Activated T-cell treated with anti-CD3 and anti-CD28 coated beads, Interleukin-2, amount 50 U/mL, for 24 hours (primary cell): ENCODE measurements at regions not wholly inside any gene's neighbourhood (a gene's known extent, or its start where the extent isn't known, plus 50 kb on each side); places are given as distances from the start of the nearest gene placed in this dataset.

Experiments used
- DNase-seq: peaks from one replicate; pipeline ENCODE4 v3.0.0-alpha.2; 2020
- H3K27ac Mint-ChIP-seq: 2 replicates; pipeline ENCODE4 v1.8.0; 2020; ENCODE audit warnings: mild to moderate bottlenecking, mixed read lengths
- H3K27me3 Mint-ChIP-seq: 2 replicates; pipeline ENCODE4 v1.8.0; 2020; ENCODE audit warnings: mixed read lengths
- H3K36me3 Mint-ChIP-seq: 2 replicates; pipeline ENCODE4 v1.8.0; 2020; ENCODE audit warnings: low read depth, mixed read lengths
- H3K4me1 Mint-ChIP-seq: 2 replicates; pipeline ENCODE4 v1.8.0; 2020; ENCODE audit warnings: low read depth, mixed read lengths
- H3K4me3 Mint-ChIP-seq: 2 replicates; pipeline ENCODE4 v1.8.0; 2020; ENCODE audit warnings: mild to moderate bottlenecking, moderate library complexity, mixed read lengths
- H3K9me3 Mint-ChIP-seq: 2 replicates; pipeline ENCODE4 v1.8.0; 2020; ENCODE audit warnings: mixed read lengths

DNA sequence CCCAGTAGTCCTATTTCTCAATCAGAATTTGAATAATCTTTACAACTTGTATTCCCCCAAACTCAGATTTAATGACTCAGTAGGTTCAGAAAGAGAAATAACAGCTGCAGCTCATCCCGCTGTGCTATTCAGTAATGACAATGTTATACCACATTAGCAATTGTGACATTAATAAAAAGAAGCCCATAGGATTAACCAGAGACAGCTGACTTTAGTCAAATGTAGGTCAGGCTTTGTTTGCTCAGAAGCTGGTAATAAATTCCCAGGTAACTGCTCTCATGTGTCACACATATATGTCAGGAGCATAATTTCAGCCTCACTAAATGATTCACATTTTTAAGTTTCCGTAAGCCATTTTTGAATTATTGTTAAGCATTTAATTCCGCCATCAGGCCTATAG lies 222.0 kb upstream of the UBE2E2 start:
- H3K4me3 Mint-ChIP-seq: no peak overlapping the region
- no peak for DNase-seq
- no peaks in the 10 kb centered on the region for H3K27me3 Mint-ChIP-seq
- H3K36me3 Mint-ChIP-seq: no peaks in the 10 kb centered on the region
- no peaks in the 10 kb centered on the region for H3K9me3 Mint-ChIP-seq
- no peak overlapping the region for H3K27ac Mint-ChIP-seq
- H3K4me1 Mint-ChIP-seq: peaks cover 3% of the 10 kb centered on the region

DNA sequence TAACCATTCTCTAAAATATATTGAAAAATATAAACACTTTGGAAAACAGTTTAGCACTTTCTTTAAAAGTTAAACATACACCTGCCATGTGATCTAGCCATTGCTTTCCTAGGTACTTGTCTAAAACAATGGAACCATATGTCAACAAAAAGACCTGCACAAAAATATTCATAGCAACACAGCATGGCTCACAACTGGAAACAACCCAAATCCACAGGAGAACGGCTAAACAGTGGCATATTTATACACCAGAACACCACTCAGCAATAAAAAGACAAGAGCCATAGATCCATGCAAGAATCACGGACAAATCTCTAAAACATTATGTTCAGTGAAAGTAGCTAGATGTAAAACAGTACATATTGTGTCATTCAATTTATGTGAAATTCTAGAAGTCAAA lies 221.3 kb upstream of the UBE2E2 start:
- no peaks in the 10 kb centered on the region for H3K9me3 Mint-ChIP-seq
- H3K4me3 Mint-ChIP-seq: no peak overlapping the region
- no peaks in the 10 kb centered on the region for H3K36me3 Mint-ChIP-seq
- no peak for DNase-seq
- no peak overlapping the region for H3K27ac Mint-ChIP-seq
- H3K27me3 Mint-ChIP-seq: no peaks in the 10 kb centered on the region
- peaks cover 3% of the 10 kb centered on the region for H3K4me1 Mint-ChIP-seq

DNA sequence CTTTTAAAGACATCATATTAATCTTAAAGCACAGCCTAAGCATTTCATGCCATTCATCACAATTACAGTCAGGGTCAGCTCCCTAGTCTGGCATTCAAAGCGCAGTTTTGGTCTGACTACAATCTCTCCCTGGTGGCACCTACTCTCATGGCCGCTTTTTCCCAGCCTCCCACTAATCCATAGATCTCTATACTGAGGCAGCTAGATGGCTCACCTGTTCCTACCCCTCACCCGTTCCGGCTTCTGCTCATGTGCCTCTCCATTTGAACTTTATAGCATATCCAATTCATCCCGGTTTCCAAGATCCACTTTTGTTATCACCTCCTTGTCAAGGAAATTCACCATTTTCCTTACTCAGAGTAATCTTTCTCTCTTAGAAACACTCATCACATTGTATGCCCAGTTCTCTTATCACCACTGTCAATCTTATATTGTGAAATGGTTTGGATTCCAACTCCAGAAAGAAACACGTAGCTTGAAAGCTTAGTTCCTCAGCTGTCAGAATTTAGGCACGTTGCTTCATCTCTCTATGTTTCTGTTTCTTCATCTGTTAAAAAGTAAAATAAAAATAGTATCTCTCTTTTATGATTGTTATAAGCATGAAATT lies 220.0 kb upstream of the UBE2E2 start:
- no peak overlapping the region for H3K27ac Mint-ChIP-seq
- no peaks in the 10 kb centered on the region for H3K9me3 Mint-ChIP-seq
- no peak overlapping the region for H3K4me3 Mint-ChIP-seq
- no peaks in the 10 kb centered on the region for H3K36me3 Mint-ChIP-seq
- no peaks in the 10 kb centered on the region for H3K4me1 Mint-ChIP-seq
- no peak for DNase-seq
- no peaks in the 10 kb centered on the region for H3K27me3 Mint-ChIP-seq

DNA sequence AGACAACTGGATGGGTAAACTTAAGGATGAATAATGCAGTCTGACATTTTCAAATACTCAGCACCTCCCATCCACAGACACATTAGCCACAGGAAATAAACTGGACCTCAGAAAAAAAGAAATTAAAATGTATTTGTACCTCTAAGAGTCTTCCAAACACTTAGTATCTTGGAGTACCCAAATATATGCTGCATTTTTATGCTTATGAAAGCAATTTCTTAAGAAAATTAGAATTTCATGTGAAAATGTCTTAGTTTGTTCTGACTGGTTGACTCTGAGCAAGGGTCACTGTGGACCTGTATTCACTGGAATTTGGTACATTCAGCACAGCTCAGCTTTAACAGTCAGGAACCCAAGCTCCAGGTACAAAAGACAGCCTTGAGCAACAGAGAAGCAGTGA lies 216.2 kb upstream of the UBE2E2 start:
- Mint-ChIP-seq H3K4me1 (no peaks in the 10 kb centered on the region), H3K27me3 (no peaks in the 10 kb centered on the region), H3K27ac (no peak overlapping the region), H3K9me3 (no peaks in the 10 kb centered on the region), H3K4me3 (no peak overlapping the region), H3K36me3 (no peaks in the 10 kb centered on the region)
- no peak for DNase-seq

DNA sequence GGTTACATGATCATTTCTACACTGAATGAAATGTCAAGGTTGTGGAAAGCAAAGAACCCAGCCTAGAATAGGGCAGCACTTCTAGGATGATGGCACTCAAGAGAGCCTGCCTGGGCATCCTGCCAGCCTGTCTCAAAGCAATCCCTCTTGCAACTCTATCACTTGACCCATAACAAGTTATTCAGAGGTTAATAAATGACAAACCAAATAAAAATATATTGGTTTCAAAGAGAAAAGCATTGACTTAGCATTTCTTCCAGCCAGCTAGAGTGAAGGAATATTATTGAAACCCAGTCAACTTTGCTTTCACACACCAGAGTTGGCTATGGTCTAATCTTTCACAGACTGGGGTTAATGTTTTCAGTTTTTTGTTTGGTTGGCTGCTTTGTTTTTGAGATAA lies 214.6 kb upstream of the UBE2E2 start:
- Mint-ChIP-seq H3K27ac (no peak overlapping the region), H3K4me3 (no peak overlapping the region), H3K4me1 (no peaks in the 10 kb centered on the region), H3K27me3 (no peaks in the 10 kb centered on the region), H3K9me3 (no peaks in the 10 kb centered on the region), H3K36me3 (no peaks in the 10 kb centered on the region)
- no peak for DNase-seq

DNA sequence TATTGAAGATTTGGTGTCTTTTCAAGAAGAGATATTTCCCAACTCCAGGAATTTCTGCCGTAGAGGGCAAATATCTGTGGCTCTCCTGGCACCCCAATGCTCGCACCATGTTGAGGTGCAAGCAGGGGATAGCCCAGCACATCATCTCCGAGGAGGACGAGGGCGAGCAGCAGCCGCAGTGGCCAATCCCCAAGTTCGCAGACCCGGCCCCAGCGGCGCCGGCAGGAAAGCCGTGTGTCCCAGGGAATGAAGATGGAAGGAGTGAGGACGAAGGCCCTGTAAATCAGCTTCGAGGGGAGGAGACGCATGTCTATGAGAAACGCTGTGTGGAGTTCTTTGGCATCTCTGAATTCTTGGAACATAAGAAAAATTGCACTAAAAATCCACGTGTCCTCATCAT lies 213.4 kb upstream of the UBE2E2 start:
- Mint-ChIP-seq H3K4me1 (no peaks in the 10 kb centered on the region), H3K9me3 (no peaks in the 10 kb centered on the region), H3K36me3 (no peaks in the 10 kb centered on the region), H3K27me3 (no peaks in the 10 kb centered on the region), H3K4me3 (no peak overlapping the region), H3K27ac (no peak overlapping the region)
- DNase-seq: no peak

DNA sequence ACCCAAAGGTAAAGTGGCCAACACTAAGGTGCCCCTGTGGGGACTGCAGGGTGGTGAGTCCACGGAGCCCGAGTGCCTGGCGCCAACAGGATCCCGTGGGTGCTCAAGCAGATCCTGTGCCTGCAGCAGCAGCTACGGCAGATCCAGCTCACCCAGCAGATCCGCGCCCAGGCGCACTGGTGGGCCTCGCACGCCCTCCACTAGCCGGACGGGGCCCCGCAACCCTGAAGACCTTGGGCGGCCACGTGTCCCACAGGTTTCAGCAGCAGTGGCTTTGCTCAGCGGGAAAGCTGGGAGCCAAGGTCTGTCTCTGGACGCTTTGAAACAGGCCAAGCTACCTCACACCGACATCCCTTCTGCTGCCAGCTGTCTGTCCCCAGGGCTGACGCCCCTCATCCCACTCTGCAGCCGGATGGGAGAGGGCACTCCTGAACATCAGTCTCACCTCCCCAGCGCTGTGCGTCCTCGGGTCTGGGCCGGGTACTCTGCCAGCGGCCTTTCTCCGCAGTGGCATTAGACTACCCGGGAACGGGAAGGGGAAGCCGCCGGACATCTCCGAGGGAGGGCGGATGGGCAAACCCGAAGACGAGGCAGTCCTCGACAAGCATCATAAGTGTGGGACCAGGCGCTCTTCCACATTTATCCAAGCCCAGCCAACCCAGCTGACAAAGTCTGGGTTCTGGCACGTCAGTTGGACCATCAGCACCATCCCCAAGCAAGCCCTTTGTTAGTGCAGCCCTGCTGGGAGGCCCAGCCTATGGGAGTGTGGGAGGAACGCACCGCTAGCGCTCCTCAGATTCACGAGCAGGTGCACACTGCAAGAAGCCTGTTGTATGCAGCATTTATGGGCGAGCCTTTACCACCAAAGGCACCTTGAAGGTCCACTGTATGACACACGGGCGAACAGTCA lies 212.6 kb upstream of the UBE2E2 start:
- H3K9me3 Mint-ChIP-seq: no peaks in the 10 kb centered on the region
- H3K36me3 Mint-ChIP-seq: no peaks in the 10 kb centered on the region
- H3K27ac Mint-ChIP-seq: no peak overlapping the region
- no peak overlapping the region for H3K4me3 Mint-ChIP-seq
- H3K4me1 Mint-ChIP-seq: no peaks in the 10 kb centered on the region
- no peaks in the 10 kb centered on the region for H3K27me3 Mint-ChIP-seq
- no peak for DNase-seq

DNA sequence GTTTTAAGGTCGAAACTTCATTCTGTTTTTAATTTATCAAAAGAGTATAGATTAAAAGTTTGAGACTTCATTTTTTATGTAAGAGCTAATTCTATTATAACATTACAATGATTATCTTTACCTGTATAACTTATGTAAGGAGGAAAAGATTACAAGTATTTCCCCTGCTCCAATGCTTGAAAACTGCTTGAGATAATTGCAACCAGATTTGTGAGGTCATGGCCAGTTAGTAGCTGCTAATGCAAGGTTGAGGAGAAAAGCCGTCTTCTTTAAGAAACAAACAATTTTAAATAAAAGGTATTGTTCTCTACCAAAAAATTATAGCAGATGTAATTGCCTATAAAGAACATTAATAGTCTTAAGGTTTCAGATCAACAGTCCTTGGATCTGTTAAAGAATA lies 208.3 kb upstream of the UBE2E2 start:
- H3K27ac Mint-ChIP-seq: no peak overlapping the region
- H3K36me3 Mint-ChIP-seq: no peaks in the 10 kb centered on the region
- H3K27me3 Mint-ChIP-seq: no peaks in the 10 kb centered on the region
- H3K9me3 Mint-ChIP-seq: no peaks in the 10 kb centered on the region
- no peaks in the 10 kb centered on the region for H3K4me1 Mint-ChIP-seq
- no peak for DNase-seq
- no peak overlapping the region for H3K4me3 Mint-ChIP-seq

DNA sequence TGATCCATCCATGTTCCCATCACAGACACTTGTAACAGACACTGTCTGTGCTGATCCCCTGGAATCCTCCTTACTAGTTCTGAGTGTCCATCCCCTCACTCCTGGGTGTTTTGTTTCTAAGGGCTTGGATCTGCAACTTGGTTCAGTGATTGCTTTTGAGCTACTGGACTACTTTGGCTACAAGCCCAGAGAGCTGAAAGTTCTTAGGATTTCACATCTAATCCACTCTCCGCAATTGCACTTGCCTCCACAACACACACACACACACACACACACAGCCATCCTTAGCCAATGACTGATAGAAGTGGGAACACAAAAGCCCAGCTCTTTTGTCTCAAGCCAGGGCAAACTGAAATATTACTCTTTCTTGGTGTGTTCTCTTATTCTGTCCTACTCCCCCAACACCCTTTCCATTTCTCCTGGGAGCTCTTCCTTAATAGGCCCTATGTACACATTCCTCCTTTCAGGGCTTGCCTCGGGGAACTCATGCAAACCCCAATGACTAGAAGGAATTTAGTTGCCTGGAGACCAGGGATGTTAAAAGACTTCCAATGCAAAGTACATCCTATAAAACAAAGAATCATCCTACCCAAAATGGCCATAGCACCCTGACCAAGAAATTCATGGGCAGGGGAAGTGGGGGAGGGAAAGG lies 206.1 kb upstream of the UBE2E2 start:
- Mint-ChIP-seq H3K27ac (no peak overlapping the region), H3K4me3 (no peak overlapping the region), H3K27me3 (no peaks in the 10 kb centered on the region), H3K9me3 (no peaks in the 10 kb centered on the region), H3K4me1 (no peaks in the 10 kb centered on the region), H3K36me3 (no peaks in the 10 kb centered on the region)
- no peak for DNase-seq

DNA sequence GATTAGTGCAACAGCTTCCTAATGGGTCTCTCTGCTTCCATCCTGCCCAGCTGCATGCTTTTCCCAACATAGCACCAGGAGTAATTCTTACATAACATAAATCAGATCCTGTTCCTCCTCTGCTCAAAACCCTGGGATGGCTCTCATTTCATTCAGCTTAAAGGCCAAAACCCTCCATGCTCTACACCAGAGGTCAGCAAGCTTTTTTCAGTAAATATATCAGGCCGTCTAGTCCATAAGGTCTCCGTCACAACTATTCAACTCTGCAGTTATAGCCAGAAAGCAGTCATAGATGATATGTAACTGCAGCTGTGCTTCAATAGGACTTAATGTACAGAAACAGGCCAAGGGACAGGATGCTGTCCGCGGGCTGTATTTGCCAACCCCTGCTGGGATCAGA lies 202.8 kb upstream of the UBE2E2 start:
- Mint-ChIP-seq H3K27ac (no peak overlapping the region), H3K36me3 (no peaks in the 10 kb centered on the region)

DNA sequence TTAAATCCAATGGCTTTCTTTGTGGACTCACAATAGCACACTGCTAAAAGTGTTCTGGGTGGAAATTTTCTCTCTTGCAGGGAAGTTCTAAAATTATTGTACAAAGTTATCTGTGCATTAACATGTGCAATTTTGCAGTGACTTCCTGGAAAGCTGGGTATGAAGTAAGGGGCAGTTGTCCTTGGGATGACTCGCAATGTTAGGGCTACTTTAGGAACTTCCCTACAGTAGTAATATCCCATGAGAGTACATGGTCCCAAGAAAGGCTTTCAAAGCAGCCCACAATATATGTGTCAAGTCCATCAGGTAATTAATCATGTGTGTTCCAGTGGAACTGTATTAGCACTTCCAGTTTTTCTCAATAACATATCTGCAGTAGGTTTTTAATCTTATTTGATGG lies 201.0 kb upstream of the UBE2E2 start:
- no peak for DNase-seq
- H3K4me3 Mint-ChIP-seq: no peak overlapping the region
- H3K4me1 Mint-ChIP-seq: no peaks in the 10 kb centered on the region
- H3K36me3 Mint-ChIP-seq: no peaks in the 10 kb centered on the region
- H3K9me3 Mint-ChIP-seq: no peaks in the 10 kb centered on the region
- H3K27ac Mint-ChIP-seq: no peak overlapping the region
- no peaks in the 10 kb centered on the region for H3K27me3 Mint-ChIP-seq

More for the DNA sequence above, 202.8 kb upstream of the UBE2E2 start:
- H3K4me3 Mint-ChIP-seq: no peak overlapping the region
- H3K27me3 Mint-ChIP-seq: no peaks in the 10 kb centered on the region
- DNase-seq: no peak
- no peaks in the 10 kb centered on the region for H3K4me1 Mint-ChIP-seq
- no peaks in the 10 kb centered on the region for H3K9me3 Mint-ChIP-seq

DNA sequence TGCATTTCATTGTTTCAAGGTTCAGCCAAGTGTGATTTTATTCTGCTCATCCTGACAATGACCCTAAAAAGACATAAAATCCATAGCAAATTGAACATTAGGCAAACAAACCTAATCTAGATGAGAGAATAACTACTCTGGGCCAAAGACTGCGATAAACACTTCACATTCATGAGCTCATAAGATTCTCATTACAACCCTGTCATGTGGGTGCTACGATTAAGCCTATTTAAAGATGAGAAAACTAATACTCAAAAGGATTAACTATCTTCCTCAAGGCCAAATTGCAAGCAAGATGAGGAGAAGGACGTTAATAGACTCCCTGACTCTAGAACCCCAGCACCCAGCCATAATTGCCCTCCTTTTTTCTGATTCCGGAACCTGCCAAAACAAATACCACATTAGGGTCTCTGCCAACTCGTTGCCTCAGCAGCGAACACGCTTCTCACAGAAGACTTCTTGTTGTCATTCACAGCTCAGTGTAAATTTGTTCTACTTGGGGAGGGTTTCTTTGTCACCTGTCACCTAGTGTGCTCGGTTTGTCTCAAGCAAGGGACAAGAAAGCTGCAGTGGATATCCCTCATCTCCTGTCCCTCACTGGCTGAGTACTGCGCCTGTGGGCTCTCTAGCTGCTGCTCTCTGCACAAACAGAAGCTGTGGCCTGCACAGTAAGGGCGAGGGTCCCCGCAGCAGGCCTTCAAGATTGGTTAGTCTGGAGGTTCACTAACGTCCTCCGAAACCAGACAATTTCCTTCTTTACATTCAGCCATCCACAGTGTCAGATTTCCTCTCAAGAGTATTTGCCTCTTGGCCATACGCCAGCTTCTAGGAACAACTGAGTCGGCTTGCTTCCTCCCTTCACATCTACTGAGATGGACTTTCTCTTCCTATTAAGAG lies 200.0 kb upstream of the UBE2E2 start:
- Mint-ChIP-seq H3K9me3 (no peaks in the 10 kb centered on the region), H3K27me3 (no peaks in the 10 kb centered on the region), H3K27ac (no peak overlapping the region), H3K36me3 (no peaks in the 10 kb centered on the region), H3K4me1 (no peaks in the 10 kb centered on the region), H3K4me3 (no peak overlapping the region)
- no peak for DNase-seq

DNA sequence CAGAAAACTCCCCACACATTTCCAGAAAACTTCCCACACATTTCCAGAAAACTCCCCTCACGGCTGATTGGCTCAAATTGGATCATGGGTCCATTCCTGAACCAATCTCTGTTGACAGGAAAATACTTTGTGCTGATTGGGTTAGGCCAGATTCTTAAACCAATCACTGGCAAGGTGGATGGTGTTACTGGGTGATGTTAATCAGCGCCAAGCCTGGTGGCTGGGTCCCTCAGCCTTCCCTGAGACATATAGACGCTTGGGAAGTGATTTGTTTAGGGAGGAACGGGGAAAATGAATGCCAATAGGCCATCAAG lies 199.4 kb upstream of the UBE2E2 start:
- Mint-ChIP-seq H3K36me3 (no peaks in the 10 kb centered on the region), H3K9me3 (no peaks in the 10 kb centered on the region), H3K4me3 (no peak overlapping the region), H3K27me3 (no peaks in the 10 kb centered on the region), H3K27ac (no peak overlapping the region), H3K4me1 (no peaks in the 10 kb centered on the region)
- no peak for DNase-seq

DNA sequence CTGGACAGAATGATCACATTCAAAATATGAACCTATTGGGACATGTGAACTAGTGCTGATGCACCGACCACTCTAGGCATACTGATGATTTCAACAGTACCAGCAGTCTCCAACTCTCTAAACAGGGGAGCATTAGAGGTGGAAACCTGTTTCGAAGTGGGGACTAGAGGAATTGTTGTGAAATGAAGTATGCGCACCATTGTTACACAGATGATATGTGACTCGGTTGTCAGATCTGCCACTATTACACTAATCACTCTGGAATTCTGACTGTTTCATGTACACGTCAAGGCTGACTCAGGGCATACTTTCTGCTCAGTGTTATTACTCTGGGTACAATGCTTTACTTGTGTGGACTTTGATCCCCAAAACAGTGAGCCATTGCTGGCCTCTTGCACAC lies 198.2 kb upstream of the UBE2E2 start:
- Mint-ChIP-seq H3K27me3 (no peaks in the 10 kb centered on the region), H3K4me3 (no peak overlapping the region), H3K36me3 (no peaks in the 10 kb centered on the region), H3K9me3 (no peaks in the 10 kb centered on the region), H3K4me1 (no peaks in the 10 kb centered on the region), H3K27ac (no peak overlapping the region)
- no peak for DNase-seq
